AG04449 (cell line): ENCODE measurements at regions not wholly inside any gene's neighbourhood (a gene's known extent, or its start where the extent isn't known, plus 50 kb on each side); places are given as distances from the start of the nearest gene placed in this dataset.

Source experiments
- CTCF ChIA-PET: fragments of 350-600 bp; formaldehyde crosslinking; extraction: SDS; loops from one replicate; lab custom pipeline; 2021; ENCODE audit warnings: antibody characterized with exemption; lab: Yijun Ruan, JAX
- POLR2A ChIA-PET: fragments of 400-600, 350-600 bp; formaldehyde crosslinking; extraction: SDS; loops from one replicate; lab custom pipeline; 2020; ENCODE audit warnings: antibody characterized with exemption, inconsistent platforms; lab: Yijun Ruan, JAX
- DNase-seq: peaks from one replicate; pipeline ENCODE4 v3.0.0-alpha.2; 2010; ENCODE audit warnings: low read depth, low spot score
- H3K4me3 ChIP-seq: 2 replicates; pipeline ENCODE4 v1.5.1; 2011; ENCODE audit warnings: low read depth, mild to moderate bottlenecking, control low read depth, low read length
- TF ChIP-seq, protein P1 (sequence below): IDR thresholded peaks from one replicate; pipeline ENCODE4 v1.5.1; 2011; ENCODE audit warnings: mild to moderate bottlenecking, moderate library complexity, low read length, control low read depth, inconsistent platforms; ENCODE audit not compliant: insufficient read depth; ENCODE audit errors: missing control alignments

DNA sequence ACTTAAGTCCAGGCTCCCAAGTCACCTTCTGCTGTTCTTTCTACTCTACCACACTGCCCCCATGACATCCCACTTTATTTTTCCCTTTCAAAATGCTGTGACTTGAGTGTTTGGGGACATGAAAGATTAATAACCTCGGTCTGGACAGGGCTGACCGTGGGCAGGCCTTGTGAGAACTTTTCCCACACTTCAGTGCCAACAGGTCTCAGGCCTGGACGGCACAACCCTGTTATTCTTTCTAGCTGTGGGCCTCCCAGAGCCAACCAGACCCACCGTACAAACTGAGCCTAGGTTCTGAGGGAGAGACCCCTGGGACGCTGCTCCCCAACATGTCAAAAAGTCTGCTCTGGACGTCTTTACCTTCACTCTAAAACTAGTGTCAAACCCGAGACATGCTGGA is 153.4 kb downstream of the CEP120 start:
- CTCF ChIA-PET = no interaction called here
- TF ChIP-seq, protein P1, sequence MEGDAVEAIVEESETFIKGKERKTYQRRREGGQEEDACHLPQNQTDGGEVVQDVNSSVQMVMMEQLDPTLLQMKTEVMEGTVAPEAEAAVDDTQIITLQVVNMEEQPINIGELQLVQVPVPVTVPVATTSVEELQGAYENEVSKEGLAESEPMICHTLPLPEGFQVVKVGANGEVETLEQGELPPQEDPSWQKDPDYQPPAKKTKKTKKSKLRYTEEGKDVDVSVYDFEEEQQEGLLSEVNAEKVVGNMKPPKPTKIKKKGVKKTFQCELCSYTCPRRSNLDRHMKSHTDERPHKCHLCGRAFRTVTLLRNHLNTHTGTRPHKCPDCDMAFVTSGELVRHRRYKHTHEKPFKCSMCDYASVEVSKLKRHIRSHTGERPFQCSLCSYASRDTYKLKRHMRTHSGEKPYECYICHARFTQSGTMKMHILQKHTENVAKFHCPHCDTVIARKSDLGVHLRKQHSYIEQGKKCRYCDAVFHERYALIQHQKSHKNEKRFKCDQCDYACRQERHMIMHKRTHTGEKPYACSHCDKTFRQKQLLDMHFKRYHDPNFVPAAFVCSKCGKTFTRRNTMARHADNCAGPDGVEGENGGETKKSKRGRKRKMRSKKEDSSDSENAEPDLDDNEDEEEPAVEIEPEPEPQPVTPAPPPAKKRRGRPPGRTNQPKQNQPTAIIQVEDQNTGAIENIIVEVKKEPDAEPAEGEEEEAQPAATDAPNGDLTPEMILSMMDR = no peak

DNA sequence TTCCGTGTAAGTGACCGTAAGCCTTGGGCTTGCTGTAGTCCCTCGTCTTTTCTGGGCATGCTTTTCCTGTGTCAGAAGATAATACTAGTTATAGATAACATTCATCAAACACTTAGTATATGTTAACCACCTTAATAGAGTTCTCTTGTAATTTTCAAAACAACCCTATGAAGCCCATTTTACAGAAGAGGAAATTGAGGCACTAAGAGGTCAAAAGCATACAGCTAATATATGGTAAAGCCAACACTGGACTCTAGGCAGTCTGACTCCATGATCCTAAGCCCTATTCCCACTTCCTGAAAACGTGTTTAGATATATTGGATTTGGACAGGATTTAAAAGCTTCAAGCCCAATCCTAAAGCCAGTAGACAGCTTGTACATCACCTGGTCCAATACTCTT is 153.8 kb downstream of the CEP120 start:
- ChIA-PET POLR2A (no interaction called here), CTCF (no interaction called here)
- no peak for DNase-seq
- TF ChIP-seq, protein P1 = no peak
- no peak overlapping the region for H3K4me3 ChIP-seq

More for the DNA sequence above, 153.4 kb downstream of the CEP120 start:
- DNase-seq = no peak
- POLR2A ChIA-PET = no interaction called here
- no peak overlapping the region for H3K4me3 ChIP-seq

DNA sequence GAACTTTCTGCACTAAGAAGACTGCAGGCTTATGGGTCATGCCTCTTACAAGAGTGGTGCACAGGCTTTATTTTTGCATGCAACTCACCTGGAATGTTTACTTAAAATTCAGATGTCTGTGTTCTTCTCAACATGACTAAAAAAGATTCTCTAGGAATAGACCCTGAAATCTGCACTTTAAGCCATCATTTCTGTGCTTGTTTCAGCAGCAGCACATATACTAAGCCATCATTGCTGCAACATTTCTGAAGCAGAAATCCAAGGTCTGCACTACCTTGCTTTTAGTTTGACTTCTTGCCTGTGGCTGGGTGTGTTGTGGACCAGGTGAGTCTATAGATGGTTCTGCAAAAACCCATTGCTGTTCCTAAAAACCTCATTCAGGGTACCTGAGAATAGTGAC is 156.8 kb downstream of the CEP120 start:
- H3K4me3 ChIP-seq = no peak overlapping the region
- no peak for DNase-seq
- POLR2A ChIA-PET = no interaction called here
- CTCF ChIA-PET = no interaction called here
- TF ChIP-seq, protein P1 = no peak

DNA sequence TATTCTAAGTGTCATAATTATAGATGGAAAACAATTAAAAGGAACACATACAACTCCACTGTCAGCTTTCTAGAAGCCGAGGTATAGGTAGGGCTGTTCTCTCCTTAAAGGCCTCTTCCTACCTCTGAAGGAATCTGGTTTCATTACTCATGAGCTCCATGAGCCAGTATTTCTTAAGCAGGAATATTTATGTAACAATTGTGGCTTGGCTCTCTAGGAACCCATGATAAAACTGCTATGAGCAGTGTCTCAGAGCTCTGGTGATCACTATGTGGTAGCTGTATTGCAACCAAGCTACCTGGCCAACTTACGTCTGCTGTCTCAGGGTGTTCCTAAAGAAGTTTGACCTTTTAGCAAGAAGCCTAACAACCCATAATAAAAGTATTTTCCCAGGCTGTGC is 157.7 kb downstream of the CEP120 start:
- TF ChIP-seq, protein P1 = no peak
- no peak for DNase-seq
- CTCF ChIA-PET = no interaction called here
- H3K4me3 ChIP-seq = no peak overlapping the region
- POLR2A ChIA-PET = no interaction called here

DNA sequence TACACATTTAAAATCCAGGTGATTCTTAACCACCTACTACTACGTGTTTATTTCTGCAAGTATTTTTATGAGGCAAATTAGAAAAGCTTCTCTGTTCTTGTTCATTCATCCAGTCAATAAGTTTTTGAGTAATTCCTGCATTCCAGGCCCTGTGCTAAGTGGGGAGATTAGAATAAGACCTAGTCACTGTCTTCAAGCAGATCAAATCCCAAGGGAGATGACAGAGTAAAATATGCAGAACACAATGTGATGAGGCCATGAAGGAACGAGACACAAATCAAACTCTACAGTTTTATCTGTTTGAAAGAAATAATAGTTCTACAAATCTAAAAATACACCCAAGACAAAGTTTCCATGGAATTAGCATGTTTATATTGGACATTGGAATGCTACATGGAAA is 158.8 kb downstream of the CEP120 start:
- ChIA-PET CTCF (no interaction called here), POLR2A (no interaction called here)
- H3K4me3 ChIP-seq = no peak overlapping the region
- TF ChIP-seq, protein P1 = no peak
- no peak for DNase-seq

DNA sequence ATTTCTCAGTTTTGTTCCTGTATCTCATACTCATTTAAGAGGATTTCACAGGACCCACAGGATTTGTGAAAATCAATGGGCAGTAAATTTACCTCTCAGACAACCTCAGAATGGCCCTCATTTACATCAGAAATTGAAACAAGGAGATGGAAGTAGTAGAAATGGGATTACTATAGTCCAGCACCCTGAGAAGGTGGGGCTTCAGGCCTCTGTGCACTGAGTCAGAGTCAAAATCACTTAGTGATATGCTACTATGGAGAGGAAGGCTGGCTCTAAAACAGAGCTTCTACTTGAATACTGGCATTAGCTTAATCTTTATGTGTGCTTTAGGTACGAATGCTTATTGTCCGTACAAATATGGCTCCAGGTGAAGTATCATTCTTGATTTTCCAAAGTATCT is 159.3 kb downstream of the CEP120 start:
- CTCF ChIA-PET = no interaction called here
- no peak overlapping the region for H3K4me3 ChIP-seq
- no peak for DNase-seq
- TF ChIP-seq, protein P1 = no peak
- POLR2A ChIA-PET = no interaction called here
